GM20000 (cell line): ENCODE measurements at regions not wholly inside any gene's neighbourhood (a gene's known extent, or its start where the extent isn't known, plus 50 kb on each side); places are given as distances from the start of the nearest gene placed in this dataset.

Source experiments
- DNase-seq: peaks from one replicate; pipeline ENCODE4 v3.0.0; 2012; ENCODE audit warnings: low spot score
- TF ChIP-seq, protein P1 (sequence below): IDR thresholded peaks from 2 replicates; pipeline ENCODE4 v1.5.1; 2012; ENCODE audit warnings: mild to moderate bottlenecking, control low read depth; ENCODE audit errors: extremely low read depth, missing control alignments

- TF ChIP-seq, protein P1, sequence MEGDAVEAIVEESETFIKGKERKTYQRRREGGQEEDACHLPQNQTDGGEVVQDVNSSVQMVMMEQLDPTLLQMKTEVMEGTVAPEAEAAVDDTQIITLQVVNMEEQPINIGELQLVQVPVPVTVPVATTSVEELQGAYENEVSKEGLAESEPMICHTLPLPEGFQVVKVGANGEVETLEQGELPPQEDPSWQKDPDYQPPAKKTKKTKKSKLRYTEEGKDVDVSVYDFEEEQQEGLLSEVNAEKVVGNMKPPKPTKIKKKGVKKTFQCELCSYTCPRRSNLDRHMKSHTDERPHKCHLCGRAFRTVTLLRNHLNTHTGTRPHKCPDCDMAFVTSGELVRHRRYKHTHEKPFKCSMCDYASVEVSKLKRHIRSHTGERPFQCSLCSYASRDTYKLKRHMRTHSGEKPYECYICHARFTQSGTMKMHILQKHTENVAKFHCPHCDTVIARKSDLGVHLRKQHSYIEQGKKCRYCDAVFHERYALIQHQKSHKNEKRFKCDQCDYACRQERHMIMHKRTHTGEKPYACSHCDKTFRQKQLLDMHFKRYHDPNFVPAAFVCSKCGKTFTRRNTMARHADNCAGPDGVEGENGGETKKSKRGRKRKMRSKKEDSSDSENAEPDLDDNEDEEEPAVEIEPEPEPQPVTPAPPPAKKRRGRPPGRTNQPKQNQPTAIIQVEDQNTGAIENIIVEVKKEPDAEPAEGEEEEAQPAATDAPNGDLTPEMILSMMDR = no peak
- no peak for DNase-seq
These were observed 670.7 kb downstream of the PCDH7 start for GRCh38 chr4:31390849-31391248.

- no peak for DNase-seq
- TF ChIP-seq, protein P1 = no peak
These were observed 671.8 kb downstream of the PCDH7 start for GRCh38 chr4:31391976-31392375.

DNA sequence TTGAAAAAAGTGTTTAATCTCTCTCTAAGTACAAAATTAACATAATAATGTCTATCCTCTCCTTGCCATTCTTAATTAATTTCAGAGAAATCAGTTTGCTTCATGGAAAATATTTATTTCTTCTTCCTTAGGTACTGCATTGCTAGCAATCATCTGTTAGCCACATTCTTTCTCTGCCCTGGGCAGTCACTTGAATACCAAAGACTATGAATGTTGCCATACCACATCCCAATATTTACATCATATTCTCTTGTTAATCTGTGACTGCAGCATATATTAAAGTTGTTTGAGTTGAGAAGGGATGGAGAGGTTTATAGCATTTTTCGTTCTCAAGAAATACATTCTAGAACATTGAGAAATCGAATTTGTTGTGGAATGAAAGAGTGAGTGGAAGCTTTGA is 672.8 kb downstream of the PCDH7 start:
- TF ChIP-seq, protein P1 = no peak
- DNase-seq = no peak

DNA sequence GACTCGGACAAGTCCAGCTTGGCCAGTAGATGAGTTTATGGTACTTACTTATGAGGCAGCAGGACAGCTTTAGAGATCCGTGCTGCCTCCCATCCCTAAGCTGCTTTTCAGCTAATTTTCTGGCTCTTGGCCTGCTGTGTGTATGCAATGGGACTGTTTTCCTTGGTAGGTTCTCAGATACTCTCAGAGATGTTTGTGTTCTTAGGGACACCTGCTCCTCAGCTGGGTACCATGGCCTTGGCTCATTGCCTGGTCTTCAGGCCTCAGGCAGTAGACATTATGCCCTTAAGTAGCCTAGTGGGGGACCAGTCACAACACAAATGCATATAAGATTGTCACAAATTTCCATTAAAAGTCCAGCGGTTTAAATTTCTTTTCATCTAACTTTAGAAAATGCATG is 688.0 kb downstream of the PCDH7 start:
- TF ChIP-seq, protein P1 = no peak
- DNase-seq = no peak

DNA sequence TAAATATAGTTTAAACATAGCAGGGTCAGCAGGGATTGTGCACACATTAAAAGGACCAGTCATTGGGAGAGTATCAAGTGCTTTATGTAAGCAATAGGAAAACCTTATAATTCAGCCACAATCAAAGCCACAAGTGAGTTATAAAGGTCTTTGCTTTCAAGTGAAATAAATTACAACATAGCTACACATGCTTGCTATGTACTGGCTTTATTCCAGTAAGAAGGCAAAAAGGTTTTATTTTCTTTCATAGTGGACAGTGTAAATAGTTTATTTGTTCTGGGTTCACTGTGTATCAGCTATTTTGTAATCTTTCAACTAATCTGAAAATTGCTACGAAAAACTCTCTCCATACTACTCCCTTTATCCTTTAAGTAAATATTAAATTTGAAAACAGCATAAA is 691.4 kb downstream of the PCDH7 start:
- no peak for DNase-seq
- TF ChIP-seq, protein P1 = no peak

- TF ChIP-seq, protein P1 = no peak
- DNase-seq = no peak
These were observed 695.5 kb downstream of the PCDH7 start for GRCh38 chr4:31415629-31416028.

- TF ChIP-seq, protein P1 = no peak
- no peak for DNase-seq
These were observed 696.3 kb downstream of the PCDH7 start for GRCh38 chr4:31416498-31416897.

- TF ChIP-seq, protein P1 = no peak
- no peak for DNase-seq
These were observed 696.9 kb downstream of the PCDH7 start for GRCh38 chr4:31417040-31417439.
